PC-3 (cell line): ENCODE measurements at regions not wholly inside any gene's neighbourhood (a gene's known extent, or its start where the extent isn't known, plus 50 kb on each side); places are given as distances from the start of the nearest gene placed in this dataset.

Source experiments
- CTCF ChIP-seq: fragments of 300-600 bp; sonication (generic); conservative IDR thresholded peaks from 2 replicates; pipeline ENCODE4 v1.5.1; 2017; ENCODE audit warnings: antibody characterized with exemption, low read depth, mild to moderate bottlenecking, low read length
- EZH2 ChIP-seq: fragments of 300-600 bp; sonication (generic); IDR thresholded peaks from one replicate; pipeline ENCODE4 v1.6.1; 2017; ENCODE audit warnings: antibody characterized with exemption, mild to moderate bottlenecking, low read length; ENCODE audit not compliant: unreplicated experiment

GRCh38 chr1:38585971-38586370, 273.6 kb downstream of the RRAGC start:
- TF ChIP-seq CTCF (no peak), EZH2 (no peak)
